HCT116 (cell line): ENCODE measurements at regions not wholly inside any gene's neighbourhood (a gene's known extent, or its start where the extent isn't known, plus 50 kb on each side); places are given as distances from the start of the nearest gene placed in this dataset.

Experiments
- ATAC-seq: fragments of 200-7000 bp; cut with Tn5 transposase; 2 replicates; pipeline ENCODE4 v1.9.1; 2020; ENCODE audit warnings: mild to moderate bottlenecking, moderate library complexity
- BruUV-seq: library from RNA; stranded (reverse); fragments of 400-500 nt; replicated peaks from 2 replicates; lab custom pipeline; 2021; lab: Mats Ljungman, UMichigan
- CTCF ChIA-PET: fragments of 300-600 bp; sonication (Branson Sonifier 250); formaldehyde crosslinking; loops from one replicate; lab custom pipeline; 2021; ENCODE audit warnings: antibody characterized with exemption; lab: Charles Lee
- POLR2A ChIA-PET: fragments of 300-600, 350-600 bp; sonication (Branson Sonifier 250); formaldehyde crosslinking; loops from one replicate; lab custom pipeline; 2021; ENCODE audit warnings: antibody characterized with exemption; lab: Charles Lee
- RAD21 ChIA-PET, 2 experiments: fragments of 300-600 bp; sonication (Branson Sonifier 250); formaldehyde crosslinking; loops; one replicate each; lab custom pipeline; 2023; ENCODE audit warnings: low total read pairs in 2 of 2; ENCODE audit not compliant: uncharacterized antibody in 2 of 2, unreplicated experiment in 2 of 2, low non-redundant PET in 1 of 2; lab: Charles Lee
- DNase-seq: peaks from one replicate; pipeline ENCODE4 v3.0.0-alpha.2; 2010; ENCODE audit warnings: low read depth, low spot score
- H2AFZ ChIP-seq: fragments of 200-600 bp; shearing (Covaris generic), sonication (generic); 2 replicates; pipeline ENCODE4 v1.6.1; 2017; ENCODE audit warnings: low read depth, mixed run types, mixed read lengths, antibody characterized with exemption, low read length; ENCODE audit not compliant: poor library complexity, severe bottlenecking
- H3K27ac ChIP-seq: 2 replicates; pipeline ENCODE4 v1.5.1; 2012; ENCODE audit warnings: low read depth, low read length
- H3K27me3 ChIP-seq: fragments of 200-600 bp; sonication (generic); 2 replicates; pipeline ENCODE4 v1.6.1; 2016; ENCODE audit warnings: mixed run types, low read length, mixed read lengths; ENCODE audit not compliant: insufficient read depth
- H3K36me3 ChIP-seq, 2 experiments: fragments of 200-500 bp in 1 of 2; fragments of 200-600 bp in 1 of 2; sonication (Bioruptor generic) in 1 of 2; sonication (generic) in 1 of 2; 2 replicates each; pipeline versions ENCODE4 v1.5.1 to v1.6.1; 2014 to 2016; ENCODE audit warnings: low read length in 2 of 2, inconsistent platforms in 1 of 2, mixed read lengths in 1 of 2, mixed run types in 1 of 2; ENCODE audit not compliant: insufficient read depth in 2 of 2, control insufficient read depth in 1 of 2
- H3K4me1 ChIP-seq, 2 experiments: fragments of 200-600 bp in 1 of 2; sonication (generic) in 1 of 2; 2 replicates each; pipeline versions ENCODE4 v1.5.1 to v1.6.1; 2012 to 2017; ENCODE audit warnings: low read length in 2 of 2, inconsistent platforms in 1 of 2, mild to moderate bottlenecking in 1 of 2, mixed read lengths in 1 of 2, mixed run types in 1 of 2, moderate library complexity in 1 of 2; ENCODE audit not compliant: insufficient read depth in 2 of 2, control insufficient read depth in 1 of 2
- H3K4me2 ChIP-seq: fragments of 200-600 bp; sonication (generic); 2 replicates; pipeline ENCODE4 v1.6.1; 2017; ENCODE audit warnings: mixed run types, low read length, mixed read lengths
- H3K4me3 ChIP-seq, 2 experiments: fragments of 200-600 bp in 1 of 2; sonication (generic) in 1 of 2; replicated peaks in 1 of 2; 2 replicates each; pipeline ENCODE4 v1.5.1; 2011 to 2016; ENCODE audit warnings: low read length in 2 of 2, control low read depth in 1 of 2, low read depth in 1 of 2, mild to moderate bottlenecking in 1 of 2, mixed read lengths in 1 of 2, mixed run types in 1 of 2
- H3K79me2 ChIP-seq: fragments of 200-600 bp; sonication (generic); 2 replicates; pipeline ENCODE4 v1.6.1; 2017; ENCODE audit warnings: mild to moderate bottlenecking, mixed run types, low read length, moderate library complexity, mixed read lengths; ENCODE audit not compliant: insufficient read depth
- H3K9ac ChIP-seq: fragments of 200-600 bp; sonication (generic); 2 replicates; pipeline ENCODE4 v1.6.1; 2016; ENCODE audit warnings: low read length, mixed read lengths
- H3K9me2 ChIP-seq: fragments of 200-600 bp; sonication (generic), shearing (Covaris generic); 2 replicates; pipeline ENCODE4 v1.6.1; 2017; ENCODE audit warnings: mixed run types, mild to moderate bottlenecking, moderate library complexity; ENCODE audit not compliant: insufficient read depth
- H3K9me3 ChIP-seq, 2 experiments: fragments of 200-500 bp in 1 of 2; fragments of 200-600 bp in 1 of 2; sonication (Bioruptor generic) in 1 of 2; sonication (generic) in 1 of 2; 2 replicates each; pipeline ENCODE4 v1.6.1; 2014 to 2017; ENCODE audit warnings: low read length in 2 of 2, mixed read lengths in 2 of 2, inconsistent platforms in 1 of 2, low read depth in 1 of 2, mild to moderate bottlenecking in 1 of 2, mixed run types in 1 of 2, moderate library complexity in 1 of 2; ENCODE audit not compliant: control insufficient read depth in 1 of 2, insufficient read depth in 1 of 2
- H4K20me1 ChIP-seq: fragments of 200-600 bp; sonication (generic), shearing (Covaris generic); 2 replicates; pipeline ENCODE4 v1.6.1; 2017; ENCODE audit warnings: mixed run types, mild to moderate bottlenecking, moderate library complexity; ENCODE audit not compliant: insufficient read depth
- CBX3 ChIP-seq: IDR thresholded peaks from 2 replicates; pipeline ENCODE4 v1.6.1; 2012; ENCODE audit warnings: low read depth
- CTCF ChIP-seq, 3 experiments: fragments of 200-600 bp in 1 of 3; sonication (generic) in 1 of 3; IDR thresholded peaks in 2 of 3; conservative IDR thresholded peaks in 1 of 3; 2 replicates each; pipeline ENCODE4 v1.5.1; 2012 to 2017; ENCODE audit warnings: low read depth in 2 of 3, low read length in 2 of 3, antibody characterized with exemption in 1 of 3, borderline replicate concordance in 1 of 3, control low read depth in 1 of 3, mild to moderate bottlenecking in 1 of 3, mixed read lengths in 1 of 3, mixed run types in 1 of 3, moderate library complexity in 1 of 3; ENCODE audit not compliant: insufficient read depth in 1 of 3
- EGR1 ChIP-seq: IDR thresholded peaks from 2 replicates; pipeline ENCODE4 v1.6.1; 2012; ENCODE audit warnings: low read depth
- ELF1 ChIP-seq: IDR thresholded peaks from 2 replicates; pipeline ENCODE4 v1.6.1; 2012; ENCODE audit warnings: low read depth, borderline replicate concordance
- EZH2phosphoT487 ChIP-seq: fragments of 200-600 bp; IDR thresholded peaks from 2 replicates; pipeline ENCODE4 v1.6.1; 2018; ENCODE audit warnings: antibody characterized with exemption, borderline replicate concordance
- FOSL1 ChIP-seq: IDR thresholded peaks from 2 replicates; pipeline ENCODE4 v1.6.1; 2012; ENCODE audit warnings: low read depth
- JUND ChIP-seq: IDR thresholded peaks from 2 replicates; pipeline ENCODE4 v1.6.1; 2012
- POLR2A ChIP-seq: IDR thresholded peaks from 2 replicates; pipeline ENCODE4 v1.7.0; 2011; ENCODE audit warnings: borderline replicate concordance; ENCODE audit not compliant: insufficient read depth, insufficient read length; ENCODE audit errors: extremely low read depth
- POLR2AphosphoS5 ChIP-seq: IDR thresholded peaks from 2 replicates; pipeline ENCODE4 v1.6.1; 2011; ENCODE audit warnings: mild to moderate bottlenecking, low read depth, low read length, moderate library complexity
- RAD21 ChIP-seq: IDR thresholded peaks from 2 replicates; pipeline ENCODE4 v1.6.1; 2012; ENCODE audit warnings: low read depth, mild to moderate bottlenecking
- SIN3A ChIP-seq: IDR thresholded peaks from 2 replicates; pipeline ENCODE4 v1.6.1; 2012; ENCODE audit warnings: low read depth
- SP1 ChIP-seq: IDR thresholded peaks from 2 replicates; pipeline ENCODE4 v1.6.1; 2012; ENCODE audit warnings: low read depth
- SRF ChIP-seq: IDR thresholded peaks from 2 replicates; pipeline ENCODE4 v1.6.1; 2012; ENCODE audit warnings: low read depth
- TCF7L2 ChIP-seq: IDR thresholded peaks from 2 replicates; pipeline ENCODE4 v1.7.0; 2011; ENCODE audit warnings: borderline replicate concordance, inconsistent platforms; ENCODE audit not compliant: insufficient read depth, insufficient read length; ENCODE audit errors: extremely low read depth
- YY1 ChIP-seq: IDR thresholded peaks from 2 replicates; pipeline ENCODE4 v1.6.1; 2011; ENCODE audit warnings: low read length, low read depth, moderate library complexity, mild to moderate bottlenecking; ENCODE audit not compliant: insufficient replicate concordance; ENCODE audit errors: extremely low read depth
- ZFX ChIP-seq: fragments of 450-650 bp; IDR thresholded peaks from 2 replicates; pipeline ENCODE4 v1.6.1; 2017
- ZNF274 ChIP-seq: fragments of 200-500 bp; sonication (Bioruptor generic); IDR thresholded peaks from 2 replicates; pipeline ENCODE4 v1.6.1; 2014; ENCODE audit warnings: mild to moderate bottlenecking, low read depth, low read length, inconsistent platforms
- intact Hi-C: fragments of 100-400 bp; cut with micrococcal nuclease; formaldehyde crosslinking; loops from 2 replicates; pipeline ENCODE4 v1.10.0; 2022
- TF ChIP-seq, protein P1 (sequence below): IDR thresholded peaks from 2 replicates; pipeline ENCODE4 v1.6.1; 2011; ENCODE audit warnings: mild to moderate bottlenecking, low read length, moderate library complexity; ENCODE audit not compliant: insufficient replicate concordance; ENCODE audit errors: extremely low read depth

DNA sequence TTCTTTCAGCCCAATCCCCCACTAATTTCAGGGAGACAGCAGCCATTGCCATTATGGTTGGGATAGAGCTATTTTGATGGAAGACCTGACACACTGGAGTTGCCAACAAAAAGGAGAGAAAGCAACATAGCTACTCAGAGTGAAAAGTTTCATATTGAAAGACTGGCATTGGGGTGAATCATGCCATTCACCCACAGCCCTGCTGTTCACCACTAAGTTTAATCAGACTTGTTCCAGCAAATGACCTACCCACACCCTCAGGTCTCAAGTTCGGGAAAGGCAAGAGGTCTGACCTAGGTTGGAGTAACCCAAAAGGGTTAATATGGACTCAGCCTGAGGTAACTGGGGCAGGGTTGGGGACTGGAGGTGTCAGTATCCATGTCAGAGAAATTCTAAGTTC lies 169.2 kb downstream of the PAWR start (continued):
- TF ChIP-seq ELF1 (no peak), POLR2A (no peak), ZNF274 (no peak), ZFX (no peak)
- TF ChIP-seq, protein P1, sequence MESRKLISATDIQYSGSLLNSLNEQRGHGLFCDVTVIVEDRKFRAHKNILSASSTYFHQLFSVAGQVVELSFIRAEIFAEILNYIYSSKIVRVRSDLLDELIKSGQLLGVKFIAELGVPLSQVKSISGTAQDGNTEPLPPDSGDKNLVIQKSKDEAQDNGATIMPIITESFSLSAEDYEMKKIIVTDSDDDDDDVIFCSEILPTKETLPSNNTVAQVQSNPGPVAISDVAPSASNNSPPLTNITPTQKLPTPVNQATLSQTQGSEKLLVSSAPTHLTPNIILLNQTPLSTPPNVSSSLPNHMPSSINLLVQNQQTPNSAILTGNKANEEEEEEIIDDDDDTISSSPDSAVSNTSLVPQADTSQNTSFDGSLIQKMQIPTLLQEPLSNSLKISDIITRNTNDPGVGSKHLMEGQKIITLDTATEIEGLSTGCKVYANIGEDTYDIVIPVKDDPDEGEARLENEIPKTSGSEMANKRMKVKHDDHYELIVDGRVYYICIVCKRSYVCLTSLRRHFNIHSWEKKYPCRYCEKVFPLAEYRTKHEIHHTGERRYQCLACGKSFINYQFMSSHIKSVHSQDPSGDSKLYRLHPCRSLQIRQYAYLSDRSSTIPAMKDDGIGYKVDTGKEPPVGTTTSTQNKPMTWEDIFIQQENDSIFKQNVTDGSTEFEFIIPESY = no peak

GRCh38 chr12:79517363-79517762 lies 173.4 kb downstream of the PAWR start:
- BruUV-seq = no TSS peak

More at GRCh38 chr12:79517363-79517762, 173.4 kb downstream of the PAWR start:
- Histone ChIP-seq H3K27ac (no peak overlapping the region), H3K9me3 (no peaks in the 10 kb centered on the region), H2AFZ (no peak overlapping the region), H3K4me2 (no peak overlapping the region), H3K36me3 (no peaks in the 10 kb centered on the region), H3K9me2 (no peaks in the 10 kb centered on the region), H3K4me3 (no peak overlapping the region), H3K9ac (no peak overlapping the region)
- POLR2A ChIA-PET = no interaction called here
- DNase-seq = no peak
- CTCF ChIA-PET = no interaction called here
- intact Hi-C loops = no loop called here
- TF ChIP-seq JUND (no peak), SP1 (no peak), ZNF274 (no peak), POLR2AphosphoS5 (no peak), ELF1 (no peak), YY1 (no peak), CBX3 (no peak), FOSL1 (no peak), SIN3A (no peak), SRF (no peak), EZH2phosphoT487 (no peak), RAD21 (no peak), EGR1 (no peak), CTCF (IDR thresholded peaks at IDR 0.05 in 2 of 3, conservative IDR thresholded peaks at IDR 0.05 in 1 of 3; ENCODE audit: borderline replicate concordance in 1 of 3, insufficient read depth in 1 of 3, low read depth in 2 of 3, low read length in 2 of 3) (no peak), TCF7L2 (no peak), POLR2A (no peak)
- TF ChIP-seq, all 23 proteins: peak for 0
- no peaks in the 10 kb centered on the region for H3K79me2 ChIP-seq
- no peaks in the 10 kb centered on the region for H3K4me1 ChIP-seq
- H4K20me1 ChIP-seq = no peaks in the 10 kb centered on the region
- no peak for ATAC-seq
- H3K27me3 ChIP-seq = no peaks in the 10 kb centered on the region
- RAD21 ChIA-PET = no interaction called here
